ENCODE measurements at regions not wholly inside any gene's neighbourhood (a gene's known extent, or its start where the extent isn't known, plus 50 kb on each side); places are given as distances from the start of the nearest gene placed in this dataset.

- no peak for TF ChIP-seq REST (IDR thresholded peaks at IDR 0.05; ENCODE audit: insufficient read depth in 1 of 2, low read depth in 2 of 2, low read length in 2 of 2)
- TF ChIP-seq SIN3A (IDR thresholded peaks at IDR 0.05; ENCODE audit: borderline replicate concordance, insufficient read depth, low read length), result no peak
- no peak for TF ChIP-seq POLR2AphosphoS5 (IDR thresholded peaks at IDR 0.05; ENCODE audit: low read depth, low read length)
Measured at GRCh38 chr14:100675699-100676684, 50.7 kb upstream of the DLK1 start.

Data from PFSK-1 (cell line).